ENCODE measurements at regions not wholly inside any gene's neighbourhood (a gene's known extent, or its start where the extent isn't known, plus 50 kb on each side); places are given as distances from the start of the nearest gene placed in this dataset.

- no peak for ATAC-seq
- TF ChIP-seq ZC3H10 (CRISPR knock-in tag; IDR thresholded peaks at IDR 0.05) (no peak), ZNF565 (CRISPR knock-in tag; conservative IDR thresholded peaks at IDR 0.05; ENCODE audit: low read depth) (no peak), TSHZ2 (CRISPR knock-in tag; IDR thresholded peaks at IDR 0.05) (no peak), TOX (CRISPR knock-in tag; IDR thresholded peaks at IDR 0.05; ENCODE audit: borderline replicate concordance) (no peak), BACH2 (CRISPR knock-in tag; IDR thresholded peaks at IDR 0.05; ENCODE audit: borderline replicate concordance) (no peak), GLIS3 (CRISPR knock-in tag; IDR thresholded peaks at IDR 0.05) (no peak)
Observed at GRCh38 chr1:101522486-101522885, 285.7 kb downstream of the S1PR1 start.

DNA sequence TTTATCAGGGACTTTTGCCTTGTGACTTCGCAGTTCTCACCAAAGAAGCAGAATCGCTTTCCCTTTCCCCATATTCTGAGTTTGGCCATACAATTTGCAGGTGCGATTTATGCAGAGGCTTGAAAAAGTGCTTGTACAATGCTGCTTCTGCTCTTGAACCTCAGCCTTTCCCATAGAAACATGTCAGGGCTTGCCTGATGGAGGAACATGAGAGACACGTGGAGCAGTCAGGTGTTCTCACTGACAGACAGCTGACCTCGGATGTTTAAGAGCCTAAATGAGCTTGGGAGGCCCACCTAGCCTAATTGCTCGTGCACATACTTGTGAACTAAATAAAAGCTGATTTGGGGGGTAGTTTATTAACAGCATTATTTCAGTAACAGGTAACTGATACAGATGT, 290.0 kb downstream of the S1PR1 start:
- ATAC-seq = no peak

GRCh38 chr1:101532377-101532776, 295.6 kb downstream of the S1PR1 start:
- TF ChIP-seq SNAI2 (CRISPR knock-in tag; IDR thresholded peaks at IDR 0.05) (no peak), GLIS3 (CRISPR knock-in tag; IDR thresholded peaks at IDR 0.05) (no peak), ESRRG (CRISPR knock-in tag; IDR thresholded peaks at IDR 0.05) (no peak), ZC3H10 (CRISPR knock-in tag; IDR thresholded peaks at IDR 0.05) (no peak)
- TF ChIP-seq, protein P1, sequence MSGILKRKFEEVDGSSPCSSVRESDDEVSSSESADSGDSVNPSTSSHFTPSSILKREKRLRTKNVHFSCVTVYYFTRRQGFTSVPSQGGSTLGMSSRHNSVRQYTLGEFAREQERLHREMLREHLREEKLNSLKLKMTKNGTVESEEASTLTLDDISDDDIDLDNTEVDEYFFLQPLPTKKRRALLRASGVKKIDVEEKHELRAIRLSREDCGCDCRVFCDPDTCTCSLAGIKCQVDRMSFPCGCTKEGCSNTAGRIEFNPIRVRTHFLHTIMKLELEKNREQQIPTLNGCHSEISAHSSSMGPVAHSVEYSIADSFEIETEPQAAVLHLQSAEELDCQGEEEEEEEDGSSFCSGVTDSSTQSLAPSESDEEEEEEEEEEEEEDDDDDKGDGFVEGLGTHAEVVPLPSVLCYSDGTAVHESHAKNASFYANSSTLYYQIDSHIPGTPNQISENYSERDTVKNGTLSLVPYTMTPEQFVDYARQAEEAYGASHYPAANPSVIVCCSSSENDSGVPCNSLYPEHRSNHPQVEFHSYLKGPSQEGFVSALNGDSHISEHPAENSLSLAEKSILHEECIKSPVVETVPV (CRISPR knock-in tag; IDR thresholded peaks at IDR 0.05) = no peak
- ATAC-seq = no peak

More for the DNA sequence above, 290.0 kb downstream of the S1PR1 start:
- no peak for TF ChIP-seq ESRRG (CRISPR knock-in tag; IDR thresholded peaks at IDR 0.05)
- no peak for TF ChIP-seq BACH2 (CRISPR knock-in tag; IDR thresholded peaks at IDR 0.05; ENCODE audit: borderline replicate concordance)
- TF ChIP-seq OSR1 (CRISPR knock-in tag; IDR thresholded peaks at IDR 0.05) = no peak
- TF ChIP-seq ZC3H10 (CRISPR knock-in tag; IDR thresholded peaks at IDR 0.05) = no peak
- no peak for TF ChIP-seq TSHZ2 (CRISPR knock-in tag; IDR thresholded peaks at IDR 0.05)
- no peak for TF ChIP-seq PPARA (CRISPR knock-in tag; IDR thresholded peaks at IDR 0.05; ENCODE audit: borderline replicate concordance)
- TF ChIP-seq ZNF70 (CRISPR knock-in tag; IDR thresholded peaks at IDR 0.05) = no peak
- TF ChIP-seq ZNF8 (CRISPR knock-in tag; IDR thresholded peaks at IDR 0.05) = no peak
- no peak for TF ChIP-seq ZFP30 (CRISPR knock-in tag; IDR thresholded peaks at IDR 0.05)
- TF ChIP-seq GLIS3 (CRISPR knock-in tag; IDR thresholded peaks at IDR 0.05) = no peak
- TF ChIP-seq CSDC2 (CRISPR knock-in tag; IDR thresholded peaks at IDR 0.05) = no peak
- no peak for TF ChIP-seq ARNTL (CRISPR knock-in tag; IDR thresholded peaks at IDR 0.05; ENCODE audit: borderline replicate concordance, low read depth)
- no peak for TF ChIP-seq ZNF565 (CRISPR knock-in tag; conservative IDR thresholded peaks at IDR 0.05; ENCODE audit: low read depth)
- TF ChIP-seq SNAI2 (CRISPR knock-in tag; IDR thresholded peaks at IDR 0.05) = no peak
- TF ChIP-seq PATZ1 (CRISPR knock-in tag; IDR thresholded peaks at IDR 0.05; ENCODE audit: borderline replicate concordance) = no peak

GRCh38 chr1:101540161-101540560, 303.3 kb downstream of the S1PR1 start:
- TF ChIP-seq, protein P2, sequence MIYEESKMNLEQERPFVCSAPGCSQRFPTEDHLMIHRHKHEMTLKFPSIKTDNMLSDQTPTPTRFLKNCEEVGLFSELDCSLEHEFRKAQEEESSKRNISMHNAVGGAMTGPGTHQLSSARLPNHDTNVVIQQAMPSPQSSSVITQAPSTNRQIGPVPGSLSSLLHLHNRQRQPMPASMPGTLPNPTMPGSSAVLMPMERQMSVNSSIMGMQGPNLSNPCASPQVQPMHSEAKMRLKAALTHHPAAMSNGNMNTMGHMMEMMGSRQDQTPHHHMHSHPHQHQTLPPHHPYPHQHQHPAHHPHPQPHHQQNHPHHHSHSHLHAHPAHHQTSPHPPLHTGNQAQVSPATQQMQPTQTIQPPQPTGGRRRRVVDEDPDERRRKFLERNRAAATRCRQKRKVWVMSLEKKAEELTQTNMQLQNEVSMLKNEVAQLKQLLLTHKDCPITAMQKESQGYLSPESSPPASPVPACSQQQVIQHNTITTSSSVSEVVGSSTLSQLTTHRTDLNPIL (CRISPR knock-in tag; IDR thresholded peaks at IDR 0.05; ENCODE audit: low read depth) = no peak
- TF ChIP-seq TOX (CRISPR knock-in tag; IDR thresholded peaks at IDR 0.05; ENCODE audit: borderline replicate concordance) (no peak), ZFP3 (CRISPR knock-in tag; IDR thresholded peaks at IDR 0.05) (no peak), OSR1 (CRISPR knock-in tag; IDR thresholded peaks at IDR 0.05) (no peak), BACH2 (CRISPR knock-in tag; IDR thresholded peaks at IDR 0.05; ENCODE audit: borderline replicate concordance) (no peak)
- no peak for ATAC-seq
